GM21423 (cell line): ENCODE measurements at regions not wholly inside any gene's neighbourhood (a gene's known extent, or its start where the extent isn't known, plus 50 kb on each side); places are given as distances from the start of the nearest gene placed in this dataset.

ENCODE experiments used
- ATAC-seq: cut with Tn5 transposase; IDR thresholded peaks from one replicate; pipeline ENCODE4 v1.9.1; 2021; ENCODE audit warnings: mild to moderate bottlenecking, moderate library complexity; ENCODE audit not compliant: unreplicated experiment

DNA sequence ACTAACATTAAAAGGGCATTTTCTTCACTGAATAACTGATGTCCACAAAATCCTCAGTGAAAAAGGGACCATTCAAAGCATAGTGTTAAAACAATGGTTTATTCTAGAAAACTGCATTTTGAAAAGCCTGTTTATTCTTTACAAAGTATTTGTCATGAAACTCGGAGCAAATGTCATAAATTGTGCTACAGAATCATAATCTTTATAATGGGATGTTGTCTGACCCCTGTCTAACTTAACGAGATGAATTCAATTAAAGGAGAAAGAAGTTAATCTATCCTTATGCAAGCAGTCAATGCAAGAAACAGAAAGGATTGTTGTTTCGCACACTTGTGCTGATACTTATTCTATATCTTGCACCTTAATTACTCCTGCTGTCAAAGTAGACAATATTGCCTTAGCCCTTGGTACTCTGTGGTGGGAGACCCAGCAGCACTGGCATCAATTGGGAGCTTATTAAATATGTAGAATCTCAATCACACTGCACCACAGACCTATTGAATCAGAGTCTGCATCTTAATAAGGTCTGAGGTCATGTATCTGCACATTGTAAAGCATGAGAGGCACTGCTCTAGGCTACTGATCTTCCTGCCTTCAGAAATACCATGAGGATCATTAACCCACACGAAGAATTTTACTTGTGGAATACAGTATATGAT lies 708.3 kb downstream of the HDGFL1 start:
- no peak for ATAC-seq

DNA sequence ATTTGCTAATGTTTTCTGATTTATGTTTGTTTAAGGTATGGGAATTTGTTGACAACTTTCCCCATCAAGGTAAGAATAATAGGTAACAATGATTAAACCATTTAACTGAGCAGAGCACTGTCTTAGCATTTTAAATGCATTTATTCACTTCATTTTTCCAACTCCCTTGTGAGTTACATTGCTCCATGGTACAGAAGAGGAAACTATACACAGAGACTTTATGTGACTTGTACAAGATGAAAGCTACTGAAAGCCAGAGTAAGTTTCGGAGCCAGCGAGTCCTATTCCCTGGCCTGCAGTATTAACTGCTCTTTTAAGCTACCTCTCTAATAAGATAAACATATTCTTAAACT lies 708.8 kb downstream of the HDGFL1 start:
- ATAC-seq: no peak

DNA sequence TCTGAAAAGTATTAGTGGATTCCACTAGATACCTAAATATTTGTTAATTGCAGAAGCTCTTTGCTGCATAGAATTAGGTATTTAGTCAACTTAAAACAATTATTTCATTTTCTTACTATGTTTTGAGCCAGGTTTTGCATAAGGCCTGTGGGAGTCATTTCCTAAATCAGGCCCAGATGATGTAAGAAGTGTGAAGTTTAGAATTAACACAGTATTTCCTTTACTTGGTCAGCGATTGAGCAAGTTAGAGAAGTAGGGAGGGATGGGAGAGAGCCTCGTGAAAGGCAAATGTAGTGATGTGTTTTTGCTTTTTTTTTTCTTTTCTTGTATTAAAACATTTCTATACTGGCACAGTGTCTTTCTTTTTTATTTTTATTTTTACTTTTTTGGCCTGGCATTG lies 711.1 kb downstream of the HDGFL1 start:
- no peak for ATAC-seq

DNA sequence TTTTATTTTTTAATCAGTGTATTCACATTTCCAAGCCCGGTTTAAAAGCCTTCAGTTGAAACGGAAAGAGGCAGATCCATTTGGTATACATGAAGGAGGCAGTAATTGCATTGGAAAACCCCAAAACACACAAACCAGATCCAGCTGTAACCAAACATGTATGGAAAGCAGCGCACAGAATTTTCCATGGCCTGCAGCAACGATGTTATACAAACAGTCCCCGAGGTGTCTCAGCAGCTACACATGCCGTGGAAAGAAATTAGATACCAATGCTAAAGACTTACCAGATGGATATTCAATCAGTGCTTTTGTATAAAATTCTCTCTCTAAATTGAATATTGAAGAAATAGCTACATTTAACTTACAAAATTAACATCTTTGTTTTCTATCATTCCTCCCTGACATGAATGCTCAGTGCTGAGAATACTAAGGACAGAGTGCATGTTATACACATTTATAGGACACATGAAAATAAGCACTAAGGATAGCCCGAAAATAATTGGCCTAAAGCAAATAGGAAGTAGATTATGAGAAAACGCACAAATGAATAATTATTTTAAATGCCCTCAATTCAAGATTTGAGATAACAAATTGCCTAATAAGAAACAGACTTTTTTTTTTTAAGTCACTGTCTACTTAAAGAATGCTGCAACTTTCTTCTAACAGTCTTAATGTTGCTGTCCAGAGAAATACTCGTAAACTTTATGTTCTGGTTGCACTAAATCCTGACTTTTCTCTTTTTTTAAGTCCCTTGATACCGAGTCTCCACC lies 713.1 kb downstream of the HDGFL1 start:
- ATAC-seq: no peak

DNA sequence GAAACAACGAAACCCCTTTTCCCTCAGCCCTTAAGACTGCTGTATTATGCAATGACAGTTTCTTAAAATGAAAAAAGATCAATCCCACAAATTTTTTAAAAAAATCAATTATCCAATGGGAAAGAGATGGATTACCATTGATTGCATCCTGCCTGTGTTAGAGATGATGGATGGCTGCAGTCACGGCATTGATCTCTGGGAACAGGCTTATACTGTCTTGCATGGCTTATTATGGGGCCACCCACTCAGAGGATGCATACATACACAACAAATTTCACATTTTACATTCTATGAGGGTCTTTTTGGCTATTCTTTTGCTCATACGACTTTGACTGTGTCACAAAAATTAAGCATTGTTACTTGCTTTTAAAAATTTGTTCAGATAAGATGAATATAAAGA lies 724.3 kb downstream of the HDGFL1 start:
- no peak for ATAC-seq

DNA sequence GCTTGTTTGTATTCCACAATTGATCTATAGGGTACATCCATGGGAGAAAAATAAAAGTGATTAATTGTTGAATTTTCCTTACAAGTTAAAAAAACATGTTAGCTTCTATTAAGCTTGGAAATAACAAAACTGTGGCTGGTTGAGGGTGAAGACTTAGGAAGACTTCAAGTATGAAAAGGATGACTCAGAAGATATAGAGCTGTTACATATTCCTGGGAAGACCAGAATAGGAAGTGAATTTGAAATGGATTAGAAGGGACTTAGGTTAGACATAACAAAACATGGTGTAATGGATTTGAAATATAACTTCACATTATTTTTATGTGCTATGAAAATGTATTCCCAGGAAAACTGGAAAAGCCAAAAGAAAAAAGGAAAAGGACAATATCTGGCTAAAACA lies 732.2 kb downstream of the HDGFL1 start:
- ATAC-seq: no peak

DNA sequence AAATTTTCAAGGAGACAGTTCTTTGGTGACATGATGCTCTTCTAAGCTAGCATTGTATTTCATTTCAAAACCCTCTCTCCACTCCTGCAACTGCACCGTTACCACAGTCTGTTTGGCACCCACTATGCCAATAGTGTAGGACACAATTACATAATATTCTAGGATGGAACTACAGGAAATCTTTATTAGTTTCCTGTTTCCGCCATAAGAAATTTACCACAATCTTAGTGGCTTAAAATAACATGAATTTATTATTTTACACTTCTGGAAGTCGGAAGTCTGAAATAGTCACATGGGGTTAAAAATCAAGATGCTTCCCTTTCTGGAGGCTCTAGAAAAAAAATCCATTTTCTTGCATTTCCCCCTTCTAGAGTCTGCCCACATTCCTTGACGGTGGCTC lies 733.1 kb downstream of the HDGFL1 start:
- no peak for ATAC-seq

DNA sequence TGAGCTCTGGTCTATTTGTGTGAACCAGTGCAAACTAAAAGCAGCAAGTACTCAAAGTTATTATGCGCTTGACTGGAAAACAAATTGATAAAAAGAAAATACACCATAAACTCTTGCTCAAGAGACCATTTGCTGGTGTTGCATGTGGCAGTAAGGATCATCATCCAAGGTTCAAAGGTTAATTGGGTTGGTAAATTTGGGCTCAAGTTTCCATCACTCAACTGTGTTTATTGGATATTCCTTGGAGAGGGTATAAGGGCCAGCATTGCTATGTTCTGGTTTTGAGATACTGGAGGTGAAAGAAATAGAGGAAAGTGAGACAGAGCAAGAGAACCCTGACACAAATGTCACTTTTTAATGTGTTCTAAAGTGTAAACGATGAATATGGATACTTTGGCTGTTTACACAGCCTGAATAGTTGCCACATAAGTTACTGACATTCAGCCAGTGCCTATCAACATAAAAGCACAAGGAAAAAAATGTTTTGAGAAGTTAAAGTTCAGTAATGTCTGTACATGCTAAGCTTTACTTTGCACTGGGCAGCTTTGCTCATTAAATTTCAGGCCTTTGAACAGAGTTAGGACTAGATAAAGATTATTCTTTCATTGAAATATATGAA lies 736.1 kb downstream of the HDGFL1 start:
- ATAC-seq: no peak

DNA sequence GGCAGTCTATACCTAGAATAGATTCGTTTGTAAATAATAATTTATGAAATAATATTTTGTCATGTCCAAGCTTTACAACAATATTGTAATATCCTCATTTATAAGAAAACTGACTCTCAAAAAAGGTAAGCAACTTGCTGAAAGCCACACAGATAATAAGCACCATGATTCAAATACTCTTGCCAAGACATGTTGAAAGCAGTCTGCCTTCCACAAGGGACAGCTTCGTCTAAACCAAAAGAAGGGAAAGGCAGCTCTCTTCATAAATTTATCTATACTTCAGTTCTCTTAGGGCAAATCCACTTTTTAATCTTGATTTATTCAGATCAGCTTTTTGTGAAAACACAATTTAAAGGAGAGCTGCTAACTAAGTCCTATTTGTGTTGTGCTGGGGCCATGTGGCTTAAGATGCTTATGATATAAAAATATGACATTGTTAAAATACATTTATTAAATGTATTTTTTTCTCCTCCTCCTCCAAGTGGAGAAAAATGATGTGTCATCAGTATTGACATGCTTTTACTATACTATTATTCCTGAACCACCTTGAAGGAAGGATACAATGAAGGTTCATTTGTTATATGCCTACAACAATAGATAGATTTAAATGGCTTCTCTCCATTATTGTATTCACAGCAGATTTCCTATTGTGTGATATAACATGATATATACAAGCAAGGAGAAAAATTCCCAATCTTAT lies 737.0 kb downstream of the HDGFL1 start:
- ATAC-seq: no peak

DNA sequence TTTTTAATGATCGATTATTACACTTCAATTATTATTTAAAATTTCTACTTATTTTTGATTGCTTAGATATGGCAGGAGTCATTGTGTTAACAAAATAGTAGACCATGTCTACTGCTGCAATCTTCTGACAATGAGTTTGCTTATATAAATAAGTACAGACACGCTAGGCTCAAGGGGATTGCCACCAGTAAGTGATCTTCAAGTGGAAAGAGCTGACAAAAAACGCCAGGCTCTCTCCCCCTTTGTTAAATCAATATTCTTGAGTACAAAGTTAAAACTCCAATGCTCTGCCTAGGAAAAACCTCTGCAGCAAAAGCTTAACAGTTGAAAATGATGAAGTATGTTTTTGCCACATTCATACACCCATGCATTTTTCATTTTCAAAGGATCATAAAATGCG lies 738.1 kb downstream of the HDGFL1 start:
- no peak for ATAC-seq

DNA sequence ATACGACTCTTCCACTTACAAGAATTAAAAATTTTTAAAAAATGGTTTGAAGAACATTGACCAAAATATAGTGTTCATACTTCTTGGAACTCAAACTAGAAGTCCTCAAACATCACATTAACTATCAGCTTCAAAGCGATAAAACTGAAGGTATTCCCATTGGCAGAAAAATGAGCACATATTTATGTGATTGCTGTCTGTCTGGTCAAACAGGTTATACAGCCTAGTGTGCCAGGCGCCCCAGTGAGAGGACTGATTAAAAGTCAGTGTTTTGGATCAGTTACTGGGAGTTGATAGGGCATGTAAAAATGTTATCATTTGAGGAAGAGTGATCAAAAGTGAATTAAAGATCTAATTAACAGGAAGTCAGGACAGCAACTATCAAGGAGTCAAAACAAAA lies 738.8 kb downstream of the HDGFL1 start:
- ATAC-seq: no peak

DNA sequence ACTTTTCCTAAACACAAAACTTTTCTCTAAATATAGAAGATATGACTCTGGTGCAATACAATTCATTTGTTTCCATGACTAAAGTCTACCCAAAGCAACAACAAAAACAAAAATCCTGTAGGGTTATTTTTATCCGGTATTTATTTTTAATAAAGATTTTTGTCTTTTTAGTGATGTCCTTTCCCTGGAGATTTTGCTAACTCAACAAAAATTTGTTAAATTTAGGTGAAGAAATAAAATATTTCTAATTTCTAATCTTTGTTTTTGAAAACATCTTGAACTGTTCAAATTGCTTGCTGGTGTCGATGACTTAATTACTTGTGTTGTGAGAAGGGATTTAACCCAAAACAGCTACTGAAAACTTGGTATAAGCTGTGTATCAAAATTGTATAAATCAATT lies 741.8 kb downstream of the HDGFL1 start:
- ATAC-seq: no peak

DNA sequence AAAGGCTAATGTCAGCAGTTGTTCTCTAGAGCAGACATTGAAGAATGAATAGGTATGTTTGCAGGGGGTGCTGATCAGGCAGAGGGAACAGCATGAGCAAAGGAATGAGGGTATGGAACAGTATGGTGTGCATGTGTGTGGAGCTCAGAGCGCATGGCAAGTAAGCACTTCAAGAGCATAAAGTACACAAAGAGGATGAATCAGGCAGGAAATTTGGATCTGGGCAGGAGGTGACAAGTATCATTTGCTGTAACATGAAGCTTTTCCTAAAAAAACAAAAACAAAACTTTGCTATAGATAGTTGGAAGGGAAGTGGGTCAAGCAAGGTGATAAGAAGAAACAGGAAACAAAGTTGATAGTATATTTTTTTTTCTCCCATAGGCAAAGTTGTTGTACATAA lies 746.8 kb downstream of the HDGFL1 start:
- no peak for ATAC-seq

DNA sequence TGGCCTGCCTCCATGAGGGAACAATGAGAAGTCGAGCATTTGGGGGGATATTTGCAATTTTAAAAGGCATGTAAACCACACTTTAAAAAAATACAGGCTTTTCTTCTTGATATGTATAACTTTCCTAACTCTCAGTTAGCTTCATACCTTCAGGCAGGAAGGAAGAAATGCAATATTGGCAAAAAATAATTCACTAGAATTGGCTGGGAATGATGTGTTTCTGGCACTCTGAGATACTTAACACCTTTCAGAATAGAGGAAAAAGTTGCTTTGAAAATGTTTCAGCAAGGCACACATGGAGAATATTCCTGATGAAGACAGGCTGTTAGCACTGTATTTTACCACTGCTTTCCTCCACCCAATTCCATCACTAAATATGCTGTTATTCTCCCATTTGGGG lies 747.6 kb downstream of the HDGFL1 start:
- no peak for ATAC-seq

DNA sequence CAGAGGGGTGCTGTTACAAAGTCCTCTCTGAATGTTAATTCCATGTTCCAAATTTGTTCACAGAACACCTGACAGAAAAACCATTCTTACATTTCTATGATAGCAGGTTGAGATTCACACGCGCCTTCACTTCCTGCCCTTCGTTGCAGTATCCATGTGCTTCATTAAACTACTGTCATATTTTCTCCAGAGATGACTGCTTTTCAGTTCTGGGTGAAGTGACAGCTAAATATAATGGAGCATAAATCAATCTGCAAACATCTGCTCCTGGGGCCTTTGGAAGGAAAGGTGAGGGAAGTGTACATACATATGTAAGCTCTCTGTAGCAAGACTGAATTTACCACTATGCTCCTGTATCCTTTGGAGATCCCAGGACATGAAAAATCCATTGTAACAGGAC lies 750.2 kb downstream of the HDGFL1 start:
- no peak for ATAC-seq

DNA sequence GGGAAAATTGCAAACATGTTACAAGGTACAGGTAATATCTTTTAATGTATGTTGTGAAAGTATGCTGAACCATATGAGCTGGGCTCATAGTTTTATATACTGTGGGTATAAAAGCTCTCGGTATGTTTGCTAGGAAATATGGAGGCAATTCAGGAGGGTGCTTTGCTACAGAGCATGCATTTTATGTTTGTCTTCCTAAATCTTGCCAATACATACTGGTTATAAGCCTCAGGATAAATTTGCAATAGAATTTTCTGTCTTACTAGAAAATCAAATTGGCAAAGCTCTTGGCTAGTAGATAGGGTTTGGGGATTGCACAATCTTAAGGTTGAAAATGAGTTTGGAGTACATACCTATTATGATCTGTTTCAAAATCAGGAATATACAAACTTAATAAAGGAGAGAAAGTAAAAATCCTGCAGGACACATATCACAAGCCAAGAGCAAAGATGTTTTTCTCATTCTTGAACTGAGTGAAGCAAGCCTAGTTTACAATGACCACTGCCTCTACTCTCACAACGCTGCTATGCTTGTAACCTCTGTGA lies 751.2 kb downstream of the HDGFL1 start:
- no peak for ATAC-seq

DNA sequence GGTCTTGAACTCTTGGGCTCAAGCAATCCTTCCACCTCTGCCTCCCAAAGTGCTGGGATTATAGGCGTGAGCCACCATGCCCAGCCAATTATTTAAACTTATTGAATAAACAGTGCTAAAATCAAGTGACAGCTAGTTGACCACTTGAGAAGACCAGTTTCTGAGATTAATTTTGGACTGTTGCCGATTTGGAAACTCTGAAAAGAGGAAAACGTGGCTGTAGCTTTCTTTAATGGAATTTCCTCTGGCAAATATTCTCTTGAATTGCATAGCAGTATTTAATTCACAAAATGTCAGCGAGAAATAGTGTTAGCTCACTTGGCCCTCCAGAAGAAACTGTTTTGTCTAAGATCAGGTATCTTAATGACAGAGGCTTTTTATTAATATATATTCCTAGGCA lies 754.5 kb downstream of the HDGFL1 start:
- ATAC-seq: no peak

DNA sequence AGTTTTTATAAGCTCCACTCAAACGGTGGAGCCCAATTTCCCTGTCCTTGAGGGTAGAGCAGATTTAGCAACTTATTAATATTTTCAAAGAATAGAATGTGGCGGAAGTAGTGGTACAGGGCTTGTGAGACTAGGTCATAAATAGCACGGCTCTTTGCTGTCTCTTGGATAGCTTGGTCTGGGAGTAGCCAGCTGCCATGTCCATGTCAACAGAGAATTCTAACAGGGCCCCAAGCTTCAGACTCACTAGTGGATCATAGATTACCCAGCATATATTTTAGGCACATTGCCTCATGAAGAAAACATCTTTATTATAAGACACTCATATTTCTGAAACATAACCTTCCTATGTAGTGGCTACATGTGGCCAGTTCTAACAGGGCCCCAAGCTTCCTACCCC lies 755.7 kb downstream of the HDGFL1 start:
- ATAC-seq: no peak

DNA sequence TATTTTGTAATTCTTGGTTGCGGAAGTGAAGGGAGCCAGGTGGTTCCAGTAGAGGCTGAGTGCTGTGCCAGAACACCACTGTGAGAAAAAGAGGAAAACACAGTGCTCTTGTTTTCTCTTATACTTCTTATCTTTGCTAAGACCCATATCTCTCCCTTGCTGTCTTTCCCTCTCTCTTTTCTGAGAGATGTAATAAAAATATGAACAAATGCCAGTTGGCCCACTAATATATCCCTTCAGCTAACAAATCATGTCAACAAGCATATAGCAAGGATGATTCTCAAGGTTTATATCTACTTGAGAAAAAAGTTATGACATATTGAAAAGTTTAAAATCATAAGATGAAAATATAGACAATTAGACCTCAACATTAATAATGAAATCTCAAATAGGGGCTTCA lies 758.3 kb downstream of the HDGFL1 start:
- ATAC-seq: no peak

DNA sequence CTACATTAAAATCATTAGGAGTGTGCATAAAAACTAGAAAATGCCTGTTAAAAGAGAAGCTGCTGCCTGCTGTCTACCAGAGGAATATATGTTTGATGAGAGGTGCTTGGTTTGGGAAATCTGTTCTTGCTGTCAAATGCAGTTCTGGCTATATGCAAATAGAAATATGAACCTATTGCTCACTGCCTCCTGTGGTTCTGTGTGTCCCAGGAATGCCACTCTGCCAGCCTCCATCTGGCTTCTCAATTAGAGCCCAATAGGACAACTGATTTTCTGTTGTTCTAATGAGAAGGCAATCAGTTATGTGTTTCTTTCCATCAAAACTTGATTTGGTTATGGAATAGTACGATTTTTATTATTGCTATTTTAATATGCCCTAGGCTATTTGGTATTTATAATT lies 759.7 kb downstream of the HDGFL1 start:
- no peak for ATAC-seq

DNA sequence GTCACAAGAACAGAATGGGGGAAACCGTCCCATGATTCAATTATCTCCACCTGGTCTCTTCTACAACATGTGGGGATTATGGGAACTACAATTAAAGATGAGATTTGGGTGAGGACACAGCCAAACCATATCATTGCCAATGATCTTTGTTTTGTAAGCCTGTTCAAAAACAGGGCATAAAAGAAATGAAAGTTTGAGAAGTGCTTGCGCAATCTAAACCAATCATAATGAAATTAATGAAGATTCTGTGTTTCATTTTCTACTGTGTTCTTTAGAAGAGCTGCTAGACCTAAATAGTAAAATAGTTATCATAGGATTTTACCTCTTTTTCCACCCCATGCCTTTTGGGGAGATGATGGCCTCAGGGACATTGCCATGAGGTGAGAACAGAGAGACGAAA lies 761.3 kb downstream of the HDGFL1 start:
- ATAC-seq: no peak

DNA sequence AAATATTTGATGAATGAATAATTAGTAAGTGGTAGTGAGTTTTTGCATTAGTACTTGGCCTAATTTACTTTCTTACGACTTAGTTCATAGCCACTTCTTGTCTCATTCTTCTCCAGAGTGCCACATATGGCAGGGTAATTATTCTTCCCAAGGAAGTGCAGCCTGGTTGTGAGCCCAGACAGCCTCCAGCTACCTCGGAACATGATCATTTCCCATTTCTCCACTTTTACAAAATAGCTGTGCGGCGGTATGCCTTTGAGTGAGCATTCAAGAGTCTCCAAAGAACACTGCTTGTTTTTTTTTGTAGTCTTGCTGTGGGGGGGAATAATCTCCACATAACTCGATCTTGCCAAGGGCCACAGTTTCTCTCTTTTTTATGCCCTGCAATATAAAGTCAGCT lies 765.0 kb downstream of the HDGFL1 start:
- ATAC-seq: no peak
